SH-SY5Y (cell line): ENCODE measurements at regions not wholly inside any gene's neighbourhood (a gene's known extent, or its start where the extent isn't known, plus 50 kb on each side); places are given as distances from the start of the nearest gene placed in this dataset.

Experiments
- GATA2 ChIP-seq: IDR thresholded peaks from 2 replicates; pipeline ENCODE4 v1.6.1; 2011; ENCODE audit warnings: mild to moderate bottlenecking, low read depth, low read length
- GATA3 ChIP-seq: IDR thresholded peaks from 2 replicates; pipeline ENCODE4 v1.6.1; 2011; ENCODE audit warnings: low read depth, mild to moderate bottlenecking, low read length, moderate library complexity

DNA sequence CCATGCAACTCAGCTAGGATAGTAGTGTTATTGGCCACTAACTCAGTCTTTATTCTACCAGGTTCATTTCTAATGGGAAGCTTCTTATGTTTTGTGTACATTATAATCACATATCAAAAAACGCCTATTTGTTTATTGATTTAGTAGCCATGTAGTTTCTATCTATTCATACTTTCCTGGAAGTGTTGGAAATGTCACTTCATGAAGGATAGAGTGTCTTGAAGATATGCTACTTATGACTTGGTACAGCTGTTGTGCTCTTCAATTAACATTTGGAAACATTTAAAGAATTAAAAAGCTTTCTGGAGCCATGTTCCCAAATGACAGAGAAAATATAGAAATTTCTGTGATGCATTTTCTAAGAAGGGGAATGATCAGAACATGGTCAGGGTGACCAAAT lies 307.5 kb downstream of the ETNK1 start:
- TF ChIP-seq GATA2, result no peak
- TF ChIP-seq GATA3, result no peak
